ENCODE measurements at regions not wholly inside any gene's neighbourhood (a gene's known extent, or its start where the extent isn't known, plus 50 kb on each side); places are given as distances from the start of the nearest gene placed in this dataset.

DNA sequence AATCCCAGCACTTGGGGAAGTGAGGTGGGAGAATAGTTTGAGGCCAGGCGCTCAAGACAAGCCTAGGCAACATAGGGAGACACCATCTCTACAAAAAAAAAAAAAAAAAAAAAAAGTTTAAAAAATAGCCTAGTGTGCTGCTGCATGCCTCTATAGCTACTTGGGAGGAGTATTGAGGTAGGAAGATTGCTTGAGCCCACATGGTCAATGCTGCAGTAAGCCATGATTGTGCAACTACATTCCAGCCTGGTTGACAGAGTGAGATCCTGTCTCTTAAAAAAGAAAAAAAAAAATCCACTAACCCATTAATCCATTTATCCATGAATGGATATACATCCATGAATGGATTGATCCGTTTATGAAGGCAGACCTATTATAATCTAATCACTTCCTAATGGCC, 1064.6 kb upstream of the EYS start:
- no peak overlapping the region for H3K27ac ChIP-seq
- in situ Hi-C loops (cut with HindIII; ENCODE audit: low pct_ligation_motif_present, low sequenced_read_pairs) = no loop called here
- no peaks in the 10 kb centered on the region for H3K27me3 ChIP-seq (replicated peaks)
- no peaks in the 10 kb centered on the region for H3K36me3 ChIP-seq (replicated peaks)
- no peak overlapping the region for H3K4me3 ChIP-seq (ENCODE audit: low read depth, low read length)
- no peak for DNase-seq
- no peak for TF ChIP-seq CTCF (IDR thresholded peaks at IDR 0.05; ENCODE audit: low read depth, low read length, missing control alignments)

DNA sequence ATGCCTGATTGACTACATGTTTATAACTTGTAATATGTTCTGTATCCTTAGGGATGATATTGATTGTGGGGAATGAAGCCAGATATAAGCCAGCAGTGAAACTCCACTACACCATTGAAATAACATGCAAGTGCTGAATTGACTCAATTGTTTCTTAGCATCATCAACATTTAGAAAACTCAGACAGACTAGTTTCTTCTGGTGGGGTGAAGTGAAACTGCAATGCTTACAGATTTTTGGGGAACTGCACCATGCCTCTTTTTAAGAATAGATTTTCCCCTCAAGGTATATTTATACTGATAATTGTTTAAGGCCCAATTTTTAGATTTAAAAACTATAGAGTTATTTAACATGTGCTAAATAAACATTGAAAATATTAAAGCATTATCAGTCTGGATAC, 1044.6 kb upstream of the EYS start:
- Histone ChIP-seq H3K27me3 (replicated peaks) (no peaks in the 10 kb centered on the region), H3K36me3 (replicated peaks) (no peaks in the 10 kb centered on the region), H3K4me3 (ENCODE audit: low read depth, low read length) (no peak overlapping the region), H3K27ac (no peak overlapping the region)
- no peak for DNase-seq
- TF ChIP-seq CTCF (IDR thresholded peaks at IDR 0.05; ENCODE audit: low read depth, low read length, missing control alignments) = no peak
- in situ Hi-C loops (cut with HindIII; ENCODE audit: low pct_ligation_motif_present, low sequenced_read_pairs) = no loop called here

- H3K27me3 ChIP-seq (replicated peaks) = no peaks in the 10 kb centered on the region
- no peak overlapping the region for H3K27ac ChIP-seq
- TF ChIP-seq CTCF (IDR thresholded peaks at IDR 0.05; ENCODE audit: low read depth, low read length, missing control alignments) = no peak
- no peak overlapping the region for H3K4me3 ChIP-seq (ENCODE audit: low read depth, low read length)
- DNase-seq = no peak
- no peaks in the 10 kb centered on the region for H3K36me3 ChIP-seq (replicated peaks)
- in situ Hi-C loops (cut with HindIII; ENCODE audit: low pct_ligation_motif_present, low sequenced_read_pairs) = no loop called here
Observed at GRCh38 chr6:66740346-66740745, 1033.3 kb upstream of the EYS start.

- DNase-seq = no peak
- in situ Hi-C loops (cut with HindIII; ENCODE audit: low pct_ligation_motif_present, low sequenced_read_pairs) = no loop called here
Observed at GRCh38 chr6:66735106-66735890, 1028.3 kb upstream of the EYS start.

DNA sequence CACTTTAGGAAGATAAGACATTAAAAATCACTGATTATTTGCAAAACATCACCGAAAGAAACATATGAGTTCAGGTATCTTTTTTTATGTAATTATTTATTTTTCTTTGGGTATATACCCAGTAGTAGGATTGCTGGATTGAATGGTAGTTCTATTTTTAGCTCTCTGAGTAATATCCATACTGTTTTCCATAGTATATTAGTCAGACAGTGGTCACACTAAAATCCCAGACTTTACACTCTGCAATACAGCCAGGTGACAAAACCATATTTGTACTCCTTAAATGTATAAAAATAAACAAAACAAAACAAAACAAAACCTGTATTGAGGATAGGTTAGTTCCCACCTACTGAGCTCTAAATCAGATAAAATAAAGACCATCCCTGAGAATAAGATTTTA, 1024.3 kb upstream of the EYS start:
- no peak for TF ChIP-seq CTCF (IDR thresholded peaks at IDR 0.05; ENCODE audit: low read depth, low read length, missing control alignments)
- no peaks in the 10 kb centered on the region for H3K36me3 ChIP-seq (replicated peaks)
- H3K27me3 ChIP-seq (replicated peaks) = no peaks in the 10 kb centered on the region
- no peak overlapping the region for H3K4me3 ChIP-seq (ENCODE audit: low read depth, low read length)
- no peak for DNase-seq
- in situ Hi-C loops (cut with HindIII; ENCODE audit: low pct_ligation_motif_present, low sequenced_read_pairs) = no loop called here
- H3K27ac ChIP-seq = no peak overlapping the region

More at GRCh38 chr6:66735106-66735890, 1028.3 kb upstream of the EYS start:
- H3K4me3 ChIP-seq (ENCODE audit: low read depth, low read length) = no peak overlapping the region
- TF ChIP-seq CTCF (IDR thresholded peaks at IDR 0.05; ENCODE audit: low read depth, low read length, missing control alignments) = no peak
- H3K36me3 ChIP-seq (replicated peaks) = no peaks in the 10 kb centered on the region
- H3K27ac ChIP-seq = no peak overlapping the region
- H3K27me3 ChIP-seq (replicated peaks) = no peaks in the 10 kb centered on the region

DNA sequence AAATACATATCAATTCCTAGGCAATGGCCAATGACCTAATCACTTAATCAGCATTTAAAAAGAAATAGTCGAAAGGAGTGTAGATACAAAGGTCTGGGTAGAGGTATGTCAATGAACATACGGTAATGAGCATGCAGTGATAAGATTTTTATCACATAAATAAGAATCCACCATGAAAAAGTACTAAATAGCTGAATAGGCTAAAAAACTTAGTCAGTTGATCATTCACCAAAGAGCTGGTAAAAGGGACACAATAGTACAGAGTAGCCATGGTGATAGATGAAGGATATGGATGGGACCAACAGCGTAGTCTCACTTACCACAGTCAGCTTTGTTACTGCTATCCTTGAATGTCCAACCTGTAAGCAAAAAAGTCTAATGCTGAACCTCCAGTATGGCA, 1018.6 kb upstream of the EYS start:
- no peaks in the 10 kb centered on the region for H3K36me3 ChIP-seq (replicated peaks)
- no peak overlapping the region for H3K27ac ChIP-seq
- DNase-seq = no peak
- no peak for TF ChIP-seq CTCF (IDR thresholded peaks at IDR 0.05; ENCODE audit: low read depth, low read length, missing control alignments)
- no peak overlapping the region for H3K4me3 ChIP-seq (ENCODE audit: low read depth, low read length)
- no peaks in the 10 kb centered on the region for H3K27me3 ChIP-seq (replicated peaks)
- in situ Hi-C loops (cut with HindIII; ENCODE audit: low pct_ligation_motif_present, low sequenced_read_pairs) = no loop called here

All from brain microvascular endothelial cell (primary cell).